ENCODE measurements at regions not wholly inside any gene's neighbourhood (a gene's known extent, or its start where the extent isn't known, plus 50 kb on each side); places are given as distances from the start of the nearest gene placed in this dataset.
"Not testable (repeated sequence)": the region's sequence is repeated elsewhere in the genome, so short reads cannot be mapped to it uniquely, and the experiment has no call there.

DNA sequence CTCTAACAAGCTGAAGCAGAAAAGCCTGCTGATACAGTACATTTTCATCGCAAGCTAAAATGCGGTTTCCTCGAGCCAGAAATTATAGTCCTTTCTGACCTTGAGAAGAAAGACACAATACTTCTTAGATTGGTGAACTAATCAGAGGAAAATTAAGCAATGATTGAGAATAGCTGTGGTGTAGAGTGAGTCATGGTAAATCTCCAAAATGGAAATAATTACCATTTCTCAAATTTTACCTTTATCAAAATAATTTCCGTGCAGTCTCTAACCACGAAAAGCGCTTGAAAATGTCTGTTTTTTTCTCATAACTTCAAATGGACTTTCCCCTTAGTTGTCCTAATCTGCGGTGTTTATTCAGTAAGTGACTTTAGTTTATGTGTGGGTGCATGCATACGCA, 190.2 kb downstream of the CPE start:
- H3K36me3 ChIP-seq (ENCODE audit: insufficient read depth, low read length), result no peaks in the 10 kb centered on the region
- Mint-ChIP-seq H3K36me3 (ENCODE audit: low read depth) (no peaks in the 10 kb centered on the region), H3K27me3 (peaks cover 7% of the 10 kb centered on the region), H3K4me1 (ENCODE audit: low read depth) (no peaks in the 10 kb centered on the region), H3K9me3 (no peaks in the 10 kb centered on the region), H3K27ac (no peak overlapping the region), H3K4me3 (no peak overlapping the region)
- no peak overlapping the region for H3K4me3 ChIP-seq (ENCODE audit: low read length)
- ChIA-PET CTCF (no interaction called here), POLR2A (no interaction called here)
- H3K27me3 ChIP-seq (ENCODE audit: control insufficient read depth in 1 of 2, insufficient read depth in 2 of 2, low read length in 2 of 2), result no peaks in the 10 kb centered on the region
- intact Hi-C loops (cut with DNase I, micrococcal nuclease), result no loop called here
- TF ChIP-seq, protein P1, sequence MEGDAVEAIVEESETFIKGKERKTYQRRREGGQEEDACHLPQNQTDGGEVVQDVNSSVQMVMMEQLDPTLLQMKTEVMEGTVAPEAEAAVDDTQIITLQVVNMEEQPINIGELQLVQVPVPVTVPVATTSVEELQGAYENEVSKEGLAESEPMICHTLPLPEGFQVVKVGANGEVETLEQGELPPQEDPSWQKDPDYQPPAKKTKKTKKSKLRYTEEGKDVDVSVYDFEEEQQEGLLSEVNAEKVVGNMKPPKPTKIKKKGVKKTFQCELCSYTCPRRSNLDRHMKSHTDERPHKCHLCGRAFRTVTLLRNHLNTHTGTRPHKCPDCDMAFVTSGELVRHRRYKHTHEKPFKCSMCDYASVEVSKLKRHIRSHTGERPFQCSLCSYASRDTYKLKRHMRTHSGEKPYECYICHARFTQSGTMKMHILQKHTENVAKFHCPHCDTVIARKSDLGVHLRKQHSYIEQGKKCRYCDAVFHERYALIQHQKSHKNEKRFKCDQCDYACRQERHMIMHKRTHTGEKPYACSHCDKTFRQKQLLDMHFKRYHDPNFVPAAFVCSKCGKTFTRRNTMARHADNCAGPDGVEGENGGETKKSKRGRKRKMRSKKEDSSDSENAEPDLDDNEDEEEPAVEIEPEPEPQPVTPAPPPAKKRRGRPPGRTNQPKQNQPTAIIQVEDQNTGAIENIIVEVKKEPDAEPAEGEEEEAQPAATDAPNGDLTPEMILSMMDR (IDR thresholded peaks at IDR 0.05), result no peak
- H3K4me1 ChIP-seq (ENCODE audit: insufficient read depth, low read length), result no peaks in the 10 kb centered on the region
- H3K9me3 ChIP-seq (ENCODE audit: control insufficient read depth in 1 of 2, insufficient read depth in 1 of 2, low read length in 2 of 2), result no peaks in the 10 kb centered on the region
- H3K27ac ChIP-seq (ENCODE audit: low read depth in 1 of 2, low read length in 2 of 2), result no peak overlapping the region
- DNase-seq, result no peak
- no peak for ATAC-seq (ENCODE audit: poor library complexity)

DNA sequence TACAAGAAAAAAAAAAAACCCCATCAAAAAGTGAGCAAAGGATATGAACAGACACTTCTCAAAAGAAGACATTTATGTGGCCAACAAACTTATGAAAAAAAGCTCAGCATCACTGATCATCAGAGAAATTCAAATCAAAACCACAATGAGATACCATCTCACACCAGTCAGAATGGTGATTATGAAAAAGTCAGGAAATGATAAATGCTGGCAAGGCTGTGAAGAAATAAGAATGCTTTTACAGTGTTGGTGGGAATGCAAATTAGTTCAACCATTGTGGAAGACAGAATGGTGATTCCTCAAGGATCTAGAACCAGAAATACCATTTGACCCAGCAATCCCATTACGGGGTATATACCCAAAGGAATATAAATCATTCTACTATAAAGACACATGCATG, 192.7 kb downstream of the CPE start:
- H3K27ac ChIP-seq (ENCODE audit: low read depth in 1 of 2, low read length in 2 of 2); H3K27ac Mint-ChIP-seq; H3K9me3 Mint-ChIP-seq; H3K27me3 ChIP-seq (ENCODE audit: control insufficient read depth in 1 of 2, insufficient read depth in 2 of 2, low read length in 2 of 2); CTCF ChIA-PET; H3K4me3 ChIP-seq (ENCODE audit: low read length); POLR2A ChIA-PET; H3K4me3 Mint-ChIP-seq; H3K27me3 Mint-ChIP-seq; H3K4me1 Mint-ChIP-seq (ENCODE audit: low read depth); H3K36me3 ChIP-seq (ENCODE audit: insufficient read depth, low read length); ATAC-seq (ENCODE audit: poor library complexity); H3K4me1 ChIP-seq (ENCODE audit: insufficient read depth, low read length); H3K36me3 Mint-ChIP-seq (ENCODE audit: low read depth); H3K9me3 ChIP-seq (ENCODE audit: control insufficient read depth in 1 of 2, insufficient read depth in 1 of 2, low read length in 2 of 2); intact Hi-C loops (cut with DNase I, micrococcal nuclease): not testable (repeated sequence)
- peak in 2 of 14 experiments; percentile 12 to 40 for DNase-seq

DNA sequence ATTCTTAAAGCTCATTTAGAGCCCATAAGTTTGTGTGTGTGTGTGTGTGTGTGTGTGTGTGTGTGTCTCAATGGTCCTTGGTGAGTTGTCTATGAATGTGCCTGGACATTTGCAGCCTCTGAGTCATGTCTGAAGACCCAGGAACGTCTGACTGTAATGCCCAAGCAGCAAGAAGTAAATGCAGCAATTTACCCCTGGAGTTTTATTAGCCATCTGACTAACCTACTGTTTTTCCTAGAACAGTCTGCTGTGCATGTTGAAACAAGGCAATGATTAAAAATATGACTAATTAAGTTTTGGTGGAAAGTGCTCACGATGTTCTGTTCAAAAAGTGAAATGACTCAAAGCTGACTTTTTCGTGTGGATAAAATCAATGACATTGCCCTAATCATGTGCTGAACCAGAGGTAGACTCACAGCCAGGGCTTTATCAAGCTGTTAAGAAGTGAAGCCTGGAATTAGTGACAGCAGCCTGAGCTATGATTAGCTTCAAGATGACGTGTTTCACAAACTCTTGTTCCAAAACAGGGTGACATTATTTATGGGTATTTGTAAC, 201.6 kb downstream of the CPE start:
- H3K27ac Mint-ChIP-seq, result no peak overlapping the region
- H3K9me3 Mint-ChIP-seq, result no peaks in the 10 kb centered on the region
- TF ChIP-seq, protein P1 (IDR thresholded peaks at IDR 0.05), result no peak
- no peaks in the 10 kb centered on the region for H3K36me3 ChIP-seq (ENCODE audit: insufficient read depth, low read length)
- H3K4me3 Mint-ChIP-seq, result no peak overlapping the region
- H3K27ac ChIP-seq (ENCODE audit: low read depth in 1 of 2, low read length in 2 of 2), result no peak overlapping the region
- DNase-seq, result no peak
- ChIA-PET CTCF (no interaction called here), POLR2A (no interaction called here)
- H3K27me3 ChIP-seq (ENCODE audit: control insufficient read depth in 1 of 2, insufficient read depth in 2 of 2, low read length in 2 of 2), result no peaks in the 10 kb centered on the region
- no peaks in the 10 kb centered on the region for H3K4me1 Mint-ChIP-seq (ENCODE audit: low read depth)
- no peak for ATAC-seq (ENCODE audit: poor library complexity)
- intact Hi-C loops (cut with DNase I, micrococcal nuclease), result no loop called here
- no peaks in the 10 kb centered on the region for H3K36me3 Mint-ChIP-seq (ENCODE audit: low read depth)
- no peaks in the 10 kb centered on the region for H3K4me1 ChIP-seq (ENCODE audit: insufficient read depth, low read length)
- H3K4me3 ChIP-seq (ENCODE audit: low read length), result no peak overlapping the region
- no peaks in the 10 kb centered on the region for H3K9me3 ChIP-seq (ENCODE audit: control insufficient read depth in 1 of 2, insufficient read depth in 1 of 2, low read length in 2 of 2)
- no peaks in the 10 kb centered on the region for H3K27me3 Mint-ChIP-seq

DNA sequence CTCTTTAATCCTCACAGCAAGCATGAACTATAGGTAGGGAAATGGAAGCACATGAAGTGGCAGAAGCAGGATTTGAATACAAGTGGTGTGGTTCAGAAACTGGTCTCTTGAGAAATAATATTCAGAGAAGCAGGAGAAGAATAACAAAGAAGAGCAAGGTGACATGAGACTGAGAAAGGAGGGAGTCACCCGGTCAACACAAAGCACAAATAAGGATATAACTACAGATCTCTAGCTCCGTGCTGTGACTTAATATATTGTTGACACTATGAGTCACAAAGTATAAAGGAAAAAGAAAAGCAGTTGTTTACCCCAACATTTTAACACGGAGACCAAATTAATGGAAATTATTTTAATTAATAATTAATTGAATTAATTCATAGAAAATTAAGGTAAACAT, 204.5 kb downstream of the CPE start:
- Histone ChIP-seq H3K4me1 (ENCODE audit: insufficient read depth, low read length) (no peaks in the 10 kb centered on the region), H3K27me3 (ENCODE audit: control insufficient read depth in 1 of 2, insufficient read depth in 2 of 2, low read length in 2 of 2) (no peaks in the 10 kb centered on the region), H3K27ac (ENCODE audit: low read depth in 1 of 2, low read length in 2 of 2) (no peak overlapping the region), H3K4me3 (ENCODE audit: low read length) (no peak overlapping the region), H3K9me3 (ENCODE audit: control insufficient read depth in 1 of 2, insufficient read depth in 1 of 2, low read length in 2 of 2) (no peaks in the 10 kb centered on the region), H3K36me3 (ENCODE audit: insufficient read depth, low read length) (no peaks in the 10 kb centered on the region)
- H3K9me3 Mint-ChIP-seq, result peaks cover 4% of the 10 kb centered on the region
- no peak overlapping the region for H3K4me3 Mint-ChIP-seq
- ChIA-PET CTCF (no interaction called here), POLR2A (no interaction called here)
- TF ChIP-seq, protein P1 (IDR thresholded peaks at IDR 0.05), result no peak
- H3K27ac Mint-ChIP-seq, result no peak overlapping the region
- no peaks in the 10 kb centered on the region for H3K27me3 Mint-ChIP-seq
- no peaks in the 10 kb centered on the region for H3K4me1 Mint-ChIP-seq (ENCODE audit: low read depth)
- DNase-seq (no peak), ATAC-seq (ENCODE audit: poor library complexity) (no peak)
- H3K36me3 Mint-ChIP-seq (ENCODE audit: low read depth), result no peaks in the 10 kb centered on the region
- intact Hi-C loops (cut with DNase I, micrococcal nuclease), result no loop called here
